ENCODE measurements at regions not wholly inside any gene's neighbourhood (a gene's known extent, or its start where the extent isn't known, plus 50 kb on each side); places are given as distances from the start of the nearest gene placed in this dataset.

DNA sequence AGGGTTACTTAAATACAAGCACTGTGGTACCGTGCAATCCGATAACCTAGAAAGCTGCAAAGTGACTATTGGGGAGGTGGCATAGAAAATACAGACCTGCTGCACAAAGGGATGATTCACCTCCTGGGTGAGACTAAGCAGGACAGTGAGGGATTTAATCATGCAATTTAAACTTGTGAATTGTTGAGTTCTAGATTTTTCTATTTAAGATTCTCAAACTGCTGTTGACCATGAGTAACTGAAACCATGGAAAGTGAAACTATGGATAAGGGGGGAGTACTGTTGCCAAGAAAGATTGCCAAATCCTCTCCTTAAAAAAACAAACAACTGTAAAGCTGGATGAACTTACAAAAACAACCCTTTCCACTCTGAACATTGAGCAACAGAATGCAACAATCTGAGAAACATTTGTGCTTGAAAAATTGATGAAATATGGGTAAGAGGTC, 61.5 kb upstream of the NUDT12 start:
- TF ChIP-seq EZH2 (IDR thresholded peaks at IDR 0.05; ENCODE audit: borderline replicate concordance, insufficient read depth, low read depth, low read length, poor library complexity, severe bottlenecking), result no peak
- TF ChIP-seq, protein P1, sequence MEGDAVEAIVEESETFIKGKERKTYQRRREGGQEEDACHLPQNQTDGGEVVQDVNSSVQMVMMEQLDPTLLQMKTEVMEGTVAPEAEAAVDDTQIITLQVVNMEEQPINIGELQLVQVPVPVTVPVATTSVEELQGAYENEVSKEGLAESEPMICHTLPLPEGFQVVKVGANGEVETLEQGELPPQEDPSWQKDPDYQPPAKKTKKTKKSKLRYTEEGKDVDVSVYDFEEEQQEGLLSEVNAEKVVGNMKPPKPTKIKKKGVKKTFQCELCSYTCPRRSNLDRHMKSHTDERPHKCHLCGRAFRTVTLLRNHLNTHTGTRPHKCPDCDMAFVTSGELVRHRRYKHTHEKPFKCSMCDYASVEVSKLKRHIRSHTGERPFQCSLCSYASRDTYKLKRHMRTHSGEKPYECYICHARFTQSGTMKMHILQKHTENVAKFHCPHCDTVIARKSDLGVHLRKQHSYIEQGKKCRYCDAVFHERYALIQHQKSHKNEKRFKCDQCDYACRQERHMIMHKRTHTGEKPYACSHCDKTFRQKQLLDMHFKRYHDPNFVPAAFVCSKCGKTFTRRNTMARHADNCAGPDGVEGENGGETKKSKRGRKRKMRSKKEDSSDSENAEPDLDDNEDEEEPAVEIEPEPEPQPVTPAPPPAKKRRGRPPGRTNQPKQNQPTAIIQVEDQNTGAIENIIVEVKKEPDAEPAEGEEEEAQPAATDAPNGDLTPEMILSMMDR (IDR thresholded peaks at IDR 0.05), result no peak
